AG04450 (cell line): ENCODE measurements at regions not wholly inside any gene's neighbourhood (a gene's known extent, or its start where the extent isn't known, plus 50 kb on each side); places are given as distances from the start of the nearest gene placed in this dataset.

Source experiments
- CTCF ChIA-PET: fragments of 300-600, 350-600 bp; formaldehyde crosslinking; extraction: SDS; loops from one replicate; lab custom pipeline; 2022; ENCODE audit warnings: antibody characterized with exemption, inconsistent platforms; lab: Charles Lee
- POLR2A ChIA-PET: fragments of 350-600 bp; formaldehyde crosslinking; extraction: SDS; loops from one replicate; lab custom pipeline; 2021; ENCODE audit warnings: antibody characterized with exemption, inconsistent platforms; lab: Yijun Ruan, JAX
- DNase-seq: peaks from one replicate; pipeline ENCODE4 v3.0.0-alpha.2; 2011; ENCODE audit warnings: low read depth, low spot score
- H3K27ac ChIP-seq: one replicate; pipeline ENCODE4 v1.5.1; 2012; ENCODE audit warnings: low read depth, low read length, control low read depth
- H3K27me3 ChIP-seq: one replicate; pipeline ENCODE4 v1.6.0; 2012; ENCODE audit warnings: low read length; ENCODE audit not compliant: control insufficient read depth, insufficient read depth
- H3K4me3 ChIP-seq: 2 replicates; pipeline ENCODE4 v1.5.1; 2011; ENCODE audit warnings: mild to moderate bottlenecking, low read depth, low read length, control low read depth
- H3K9me3 ChIP-seq: 2 replicates; pipeline ENCODE4 v1.5.1; 2012; ENCODE audit warnings: low read length; ENCODE audit not compliant: control insufficient read depth, insufficient read depth
- CTCF ChIP-seq: IDR thresholded peaks from 2 replicates; pipeline ENCODE4 v1.5.1; 2011; ENCODE audit warnings: low read depth, low read length, control low read depth, inconsistent platforms

- no peaks in the 10 kb centered on the region for H3K27me3 ChIP-seq
- H3K9me3 ChIP-seq, result no peaks in the 10 kb centered on the region
- DNase-seq, result no peak
- ChIA-PET CTCF (interaction anchor here (0.6 kb wide), 1 partner anchor 171 kb away, joined by 4 read pairs; no protein-coding TSS in a partner anchor), POLR2A (no interaction called here)
- H3K27ac ChIP-seq, result no peak overlapping the region
- no peak overlapping the region for H3K4me3 ChIP-seq
- TF ChIP-seq CTCF, result no peak
Measured at GRCh38 chr5:115402822-115403577, 106.5 kb upstream of the CCDC112 start.

GRCh38 chr5:115402092-115402491 is 105.6 kb upstream of the CCDC112 start:
- no peak overlapping the region for H3K4me3 ChIP-seq
- H3K9me3 ChIP-seq, result no peaks in the 10 kb centered on the region
- no peak for TF ChIP-seq CTCF
- POLR2A ChIA-PET, result no interaction called here
- no peak for DNase-seq
- no peak overlapping the region for H3K27ac ChIP-seq
- no peaks in the 10 kb centered on the region for H3K27me3 ChIP-seq
- CTCF ChIA-PET, result no interaction called here

- TF ChIP-seq CTCF, result no peak
- Histone ChIP-seq H3K9me3 (peaks cover 5% of the 10 kb centered on the region; the same call in 1 of the 2 replicates), H3K4me3 (no peak overlapping the region), H3K27ac (no peak overlapping the region), H3K27me3 (no peaks in the 10 kb centered on the region)
- ChIA-PET CTCF (no interaction called here), POLR2A (interaction anchor here (1.3 kb wide), 1 partner anchor 16 kb away, joined by 3 read pairs; no protein-coding TSS in a partner anchor)
- peak; percentile 74 for DNase-seq
Measured at GRCh38 chr5:115398719-115399118, 102.3 kb upstream of the CCDC112 start.

GRCh38 chr5:115396688-115397087 is 100.2 kb upstream of the CCDC112 start:
- ChIA-PET POLR2A (no interaction called here), CTCF (no interaction called here)
- no peak overlapping the region for H3K27ac ChIP-seq
- no peaks in the 10 kb centered on the region for H3K27me3 ChIP-seq
- H3K4me3 ChIP-seq, result no peak overlapping the region
- no peak for TF ChIP-seq CTCF
- peaks cover 8% of the 10 kb centered on the region; the same call in 1 of the 2 replicates for H3K9me3 ChIP-seq
- DNase-seq, result no peak

- no peak overlapping the region for H3K27ac ChIP-seq
- DNase-seq, result no peak
Measured at GRCh38 chr5:115396081-115396480, 99.6 kb upstream of the CCDC112 start.

More at GRCh38 chr5:115396081-115396480, 99.6 kb upstream of the CCDC112 start:
- ChIA-PET CTCF (no interaction called here), POLR2A (no interaction called here)
- TF ChIP-seq CTCF, result no peak
- H3K9me3 ChIP-seq, result peaks cover 8% of the 10 kb centered on the region; the same call in 1 of the 2 replicates
- H3K27me3 ChIP-seq, result no peaks in the 10 kb centered on the region
- H3K4me3 ChIP-seq, result no peak overlapping the region
